ENCODE measurements at regions not wholly inside any gene's neighbourhood (a gene's known extent, or its start where the extent isn't known, plus 50 kb on each side); places are given as distances from the start of the nearest gene placed in this dataset.
"Not testable (repeated sequence)": the region's sequence is repeated elsewhere in the genome, so short reads cannot be mapped to it uniquely, and the experiment has no call there.

- TF ChIP-seq ZFX (IDR thresholded peaks at IDR 0.05; ENCODE audit: borderline replicate concordance), result no peak
- TF ChIP-seq, protein P1, sequence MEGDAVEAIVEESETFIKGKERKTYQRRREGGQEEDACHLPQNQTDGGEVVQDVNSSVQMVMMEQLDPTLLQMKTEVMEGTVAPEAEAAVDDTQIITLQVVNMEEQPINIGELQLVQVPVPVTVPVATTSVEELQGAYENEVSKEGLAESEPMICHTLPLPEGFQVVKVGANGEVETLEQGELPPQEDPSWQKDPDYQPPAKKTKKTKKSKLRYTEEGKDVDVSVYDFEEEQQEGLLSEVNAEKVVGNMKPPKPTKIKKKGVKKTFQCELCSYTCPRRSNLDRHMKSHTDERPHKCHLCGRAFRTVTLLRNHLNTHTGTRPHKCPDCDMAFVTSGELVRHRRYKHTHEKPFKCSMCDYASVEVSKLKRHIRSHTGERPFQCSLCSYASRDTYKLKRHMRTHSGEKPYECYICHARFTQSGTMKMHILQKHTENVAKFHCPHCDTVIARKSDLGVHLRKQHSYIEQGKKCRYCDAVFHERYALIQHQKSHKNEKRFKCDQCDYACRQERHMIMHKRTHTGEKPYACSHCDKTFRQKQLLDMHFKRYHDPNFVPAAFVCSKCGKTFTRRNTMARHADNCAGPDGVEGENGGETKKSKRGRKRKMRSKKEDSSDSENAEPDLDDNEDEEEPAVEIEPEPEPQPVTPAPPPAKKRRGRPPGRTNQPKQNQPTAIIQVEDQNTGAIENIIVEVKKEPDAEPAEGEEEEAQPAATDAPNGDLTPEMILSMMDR (IDR thresholded peaks at IDR 0.05), result no peak
- no peak overlapping the region for H3K27ac ChIP-seq
Observed at GRCh38 chr2:109049022-109049421, 60.0 kb upstream of the EDAR start.

- TF ChIP-seq, protein P1 (IDR thresholded peaks at IDR 0.05), result no peak
- TF ChIP-seq ZFX (IDR thresholded peaks at IDR 0.05; ENCODE audit: borderline replicate concordance), result no peak
- H3K27ac ChIP-seq, result no peak overlapping the region
Observed at GRCh38 chr2:109048163-109048562, 59.1 kb upstream of the EDAR start.

- H3K27ac ChIP-seq, result not testable (repeated sequence)
Observed at GRCh38 chr2:109047569-109047968, 58.5 kb upstream of the EDAR start.

- TF ChIP-seq ZFX (IDR thresholded peaks at IDR 0.05; ENCODE audit: borderline replicate concordance), result no peak
- TF ChIP-seq, protein P1 (IDR thresholded peaks at IDR 0.05), result peak; percentile 19
- no peak overlapping the region for H3K27ac ChIP-seq
Observed at GRCh38 chr2:109046925-109047508, 58.0 kb upstream of the EDAR start.

DNA sequence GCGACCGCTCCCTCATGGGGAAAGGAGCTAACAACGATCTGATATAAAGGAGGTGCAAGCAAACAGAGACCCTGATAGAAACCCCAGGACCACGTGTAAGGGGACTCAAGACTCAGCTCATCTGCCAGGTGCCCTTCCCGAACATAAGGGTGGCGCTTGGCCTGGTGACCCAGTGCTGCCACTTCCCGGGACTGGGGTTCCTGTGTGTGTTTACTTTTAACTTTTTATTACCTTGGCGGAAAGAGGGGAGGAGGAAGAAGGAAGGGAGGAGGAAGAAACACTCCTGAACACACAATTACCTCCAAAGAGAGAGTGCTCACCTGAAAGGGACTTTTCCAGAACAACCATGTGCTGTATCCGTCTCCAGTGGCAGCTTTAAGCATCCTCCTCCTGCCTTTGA lies 56.5 kb upstream of the EDAR start:
- TF ChIP-seq ZFX (IDR thresholded peaks at IDR 0.05; ENCODE audit: borderline replicate concordance), result no peak
- TF ChIP-seq, protein P1 (IDR thresholded peaks at IDR 0.05), result no peak
- no peak overlapping the region for H3K27ac ChIP-seq

DNA sequence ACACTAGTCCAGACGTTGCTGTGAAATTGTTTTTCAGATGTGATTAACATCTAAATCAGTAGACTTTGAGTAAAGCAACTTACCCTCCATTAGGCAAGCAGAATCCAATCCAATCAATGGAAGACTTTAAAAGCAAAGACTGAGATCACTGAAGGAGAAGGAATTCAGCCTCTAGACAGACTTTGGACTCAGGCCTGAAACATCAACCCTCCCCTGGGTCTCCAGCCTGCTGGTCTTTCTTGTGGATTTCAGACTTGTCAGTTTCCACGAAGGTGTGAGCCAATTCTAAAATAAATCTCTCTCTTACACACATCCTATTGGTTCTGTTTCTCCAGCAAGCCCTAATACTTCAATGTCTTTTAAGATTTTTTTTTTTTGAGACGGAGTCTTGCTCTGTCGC lies 50.0 kb upstream of the EDAR start:
- no peak overlapping the region for H3K27ac ChIP-seq
- TF ChIP-seq, protein P1 (IDR thresholded peaks at IDR 0.05), result no peak
- TF ChIP-seq ZFX (IDR thresholded peaks at IDR 0.05; ENCODE audit: borderline replicate concordance), result no peak
